ENCODE measurements at regions not wholly inside any gene's neighbourhood (a gene's known extent, or its start where the extent isn't known, plus 50 kb on each side); places are given as distances from the start of the nearest gene placed in this dataset.

GRCh38 chr12:123067654-123068053 lies 83.2 kb downstream of the PITPNM2 start:
- TF ChIP-seq CTCF (IDR thresholded peaks at IDR 0.05; ENCODE audit: insufficient read depth, low read length, poor library complexity, severe bottlenecking) (no peak), EZH2phosphoT487 (conservative IDR thresholded peaks at IDR 0.05; ENCODE audit: low read length) (no peak)

Data from SU-DHL-6 (cell line).